Endodermal cell (in vitro differentiated cells): ENCODE measurements at regions not wholly inside any gene's neighbourhood (a gene's known extent, or its start where the extent isn't known, plus 50 kb on each side); places are given as distances from the start of the nearest gene placed in this dataset.

Experiments
- DNase-seq: peaks from one replicate; pipeline ENCODE4 v3.0.0-alpha.2; 2017
- H3K27ac ChIP-seq: 2 replicates; pipeline ENCODE4 v1.5.1; 2013; ENCODE audit warnings: mild to moderate bottlenecking, low read depth, low read length, moderate library complexity
- H3K27me3 ChIP-seq: 2 replicates; pipeline ENCODE4 v1.6.1; 2013; ENCODE audit warnings: mild to moderate bottlenecking, low read length, moderate library complexity; ENCODE audit not compliant: insufficient read depth, control insufficient read depth, poor library complexity, severe bottlenecking
- H3K36me3 ChIP-seq: 2 replicates; pipeline ENCODE4 v1.7.0; 2013; ENCODE audit warnings: mild to moderate bottlenecking, low read length, moderate library complexity; ENCODE audit not compliant: control insufficient read depth, insufficient read depth
- H3K4me1 ChIP-seq: one replicate; pipeline ENCODE4 v1.7.0; 2013; ENCODE audit warnings: low read length; ENCODE audit not compliant: control insufficient read depth, insufficient read depth
- H3K4me3 ChIP-seq: 2 replicates; pipeline ENCODE4 v1.5.1; 2013; ENCODE audit warnings: mild to moderate bottlenecking, low read length, moderate library complexity
- H3K9ac ChIP-seq: 2 replicates; pipeline ENCODE4 v1.6.1; 2013; ENCODE audit warnings: mild to moderate bottlenecking, low read length, moderate library complexity; ENCODE audit not compliant: poor library complexity, severe bottlenecking; ENCODE audit errors: extremely low read depth
- H3K9me3 ChIP-seq: 2 replicates; pipeline ENCODE4 v1.6.1; 2013; ENCODE audit warnings: mild to moderate bottlenecking, low read length, moderate library complexity; ENCODE audit not compliant: control insufficient read depth
- H3K27ac Mint-ChIP-seq: 2 replicates; pipeline ENCODE4 v1.8.0; 2020; ENCODE audit warnings: mixed read lengths
- H3K27me3 Mint-ChIP-seq: 2 replicates; pipeline ENCODE4 v1.8.0; 2021; ENCODE audit warnings: mild to moderate bottlenecking, mixed read lengths; ENCODE audit not compliant: insufficient read depth
- H3K36me3 Mint-ChIP-seq: 2 replicates; pipeline ENCODE4 v1.8.0; 2020; ENCODE audit warnings: low read depth, mixed read lengths
- H3K4me1 Mint-ChIP-seq: 2 replicates; pipeline ENCODE4 v1.8.0; 2020; ENCODE audit warnings: mixed read lengths
- H3K4me3 Mint-ChIP-seq: 2 replicates; pipeline ENCODE4 v1.8.0; 2020; ENCODE audit warnings: mild to moderate bottlenecking, moderate library complexity, mixed read lengths
- H3K9me3 Mint-ChIP-seq: 2 replicates; pipeline ENCODE4 v1.8.0; 2020; ENCODE audit warnings: mild to moderate bottlenecking, mixed read lengths
- CTCF ChIP-seq: fragments of 200-600 bp; sonication (generic); conservative IDR thresholded peaks from 2 replicates; pipeline ENCODE4 v1.5.0; 2021; ENCODE audit warnings: antibody characterized with exemption, mild to moderate bottlenecking
- WGBS, 2 experiments: methylation state at CpG; one replicate each; pipeline versions ENCODE4 v1.1.5 to v1.1.7; 2013; ENCODE audit warnings: missing lambda C conversion rate in 2 of 2, mixed read lengths in 1 of 2; ENCODE audit not compliant: insufficient coverage in 1 of 2, insufficient read length in 1 of 2; 5-methylcytosine and 5-hydroxymethylcytosine counted together

GRCh38 chr2:14720739-14721138, 88.2 kb downstream of the LRATD1 start:
- peaks cover 2% of the 10 kb centered on the region for H3K27me3 Mint-ChIP-seq
- H3K9me3 ChIP-seq, result no peaks in the 10 kb centered on the region
- DNase-seq, result no peak
- H3K27me3 ChIP-seq, result no peaks in the 10 kb centered on the region
- H3K4me1 ChIP-seq, result no peaks in the 10 kb centered on the region
- no peak overlapping the region for H3K4me3 ChIP-seq
- H3K9me3 Mint-ChIP-seq, result no peaks in the 10 kb centered on the region
- TF ChIP-seq CTCF, result no peak
- no peak overlapping the region for H3K27ac ChIP-seq
- H3K4me1 Mint-ChIP-seq, result no peaks in the 10 kb centered on the region
- H3K27ac Mint-ChIP-seq, result no peak overlapping the region
- WGBS, 2 experiments, result 94% methylated on average over 1 of the region's 2 CpGs; no CpG with 5 or more reads in 1 of the 2 experiments
- no peaks in the 10 kb centered on the region for H3K36me3 ChIP-seq
- H3K9ac ChIP-seq, result no peak overlapping the region
- no peaks in the 10 kb centered on the region for H3K36me3 Mint-ChIP-seq
- H3K4me3 Mint-ChIP-seq, result no peak overlapping the region

- Histone ChIP-seq H3K9ac (no peak overlapping the region), H3K27me3 (no peaks in the 10 kb centered on the region), H3K9me3 (no peaks in the 10 kb centered on the region), H3K36me3 (no peaks in the 10 kb centered on the region), H3K4me1 (no peaks in the 10 kb centered on the region), H3K27ac (no peak overlapping the region), H3K4me3 (no peak overlapping the region)
- Mint-ChIP-seq H3K4me3 (no peak overlapping the region), H3K27me3 (no peaks in the 10 kb centered on the region), H3K9me3 (no peaks in the 10 kb centered on the region), H3K4me1 (no peaks in the 10 kb centered on the region), H3K36me3 (no peaks in the 10 kb centered on the region), H3K27ac (no peak overlapping the region)
- WGBS, 2 experiments, result 77 to 100% methylated on average over 1 to 3 of the region's 3 CpGs
- DNase-seq, result no peak
- TF ChIP-seq CTCF, result no peak
These were observed 90.5 kb downstream of the LRATD1 start for GRCh38 chr2:14722904-14723570.

- no peaks in the 10 kb centered on the region for H3K27me3 Mint-ChIP-seq
- no peak overlapping the region for H3K4me3 Mint-ChIP-seq
- H3K27me3 ChIP-seq, result no peaks in the 10 kb centered on the region
- no peak overlapping the region for H3K4me3 ChIP-seq
- H3K27ac Mint-ChIP-seq, result no peak overlapping the region
- no peaks in the 10 kb centered on the region for H3K4me1 ChIP-seq
- H3K27ac ChIP-seq, result no peak overlapping the region
- no peaks in the 10 kb centered on the region for H3K36me3 ChIP-seq
- 82 to 89% methylated on average over 5 of the region's 5 CpGs for WGBS, 2 experiments
- H3K9ac ChIP-seq, result no peak overlapping the region
- no peak for TF ChIP-seq CTCF
- no peak for DNase-seq
- H3K9me3 ChIP-seq, result no peaks in the 10 kb centered on the region
- H3K9me3 Mint-ChIP-seq, result no peaks in the 10 kb centered on the region
- no peaks in the 10 kb centered on the region for H3K36me3 Mint-ChIP-seq
- H3K4me1 Mint-ChIP-seq, result no peaks in the 10 kb centered on the region
These were observed 91.2 kb downstream of the LRATD1 start for GRCh38 chr2:14723684-14724083.
